Neutrophil (primary cell): ENCODE measurements at regions not wholly inside any gene's neighbourhood (a gene's known extent, or its start where the extent isn't known, plus 50 kb on each side); places are given as distances from the start of the nearest gene placed in this dataset.

ENCODE experiments used
- H3K27ac ChIP-seq: fragments of 200-600 bp; sonication (generic); 2 replicates; pipeline ENCODE4 v1.5.1; 2016; ENCODE audit warnings: mild to moderate bottlenecking, moderate library complexity
- H3K27me3 ChIP-seq: fragments of 200-600 bp; sonication (generic); 2 replicates; pipeline ENCODE4 v1.6.0; 2016; ENCODE audit warnings: mild to moderate bottlenecking
- H3K36me3 ChIP-seq: fragments of 200-600 bp; sonication (generic); 2 replicates; pipeline ENCODE4 v1.5.1; 2017
- H3K4me1 ChIP-seq, 2 experiments: fragments of 200-600 bp in 1 of 2; sonication (generic) in 1 of 2; 1 replicate in 1 of 2; 2 replicates in 1 of 2; pipeline versions ENCODE4 v1.5.1 to v1.6.1; 2013 to 2016; ENCODE audit warnings: low read depth in 1 of 2, low read length in 1 of 2, mild to moderate bottlenecking in 1 of 2, moderate library complexity in 1 of 2; ENCODE audit not compliant: control insufficient read depth in 1 of 2, insufficient read depth in 1 of 2
- H3K4me3 ChIP-seq, 2 experiments: fragments of 200-600 bp in 1 of 2; sonication (generic) in 1 of 2; 1 replicate in 1 of 2; 2 replicates in 1 of 2; pipeline ENCODE4 v1.5.1; 2013 to 2016; ENCODE audit warnings: low read depth in 1 of 2, low read length in 1 of 2, mild to moderate bottlenecking in 1 of 2, moderate library complexity in 1 of 2
- H3K9me3 ChIP-seq: fragments of 200-600 bp; sonication (generic); 2 replicates; pipeline ENCODE4 v1.5.1; 2016
- TF ChIP-seq, protein P1 (sequence below): fragments of 200-600 bp; sonication (generic); IDR thresholded peaks from 2 replicates; pipeline ENCODE4 v1.5.1; 2016; ENCODE audit warnings: antibody characterized with exemption

- Histone ChIP-seq H3K4me3 (no peak overlapping the region), H3K27ac (no peak overlapping the region), H3K9me3 (no peaks in the 10 kb centered on the region), H3K27me3 (no peaks in the 10 kb centered on the region), H3K36me3 (no peaks in the 10 kb centered on the region), H3K4me1 (no peaks in the 10 kb centered on the region)
- TF ChIP-seq, protein P1, sequence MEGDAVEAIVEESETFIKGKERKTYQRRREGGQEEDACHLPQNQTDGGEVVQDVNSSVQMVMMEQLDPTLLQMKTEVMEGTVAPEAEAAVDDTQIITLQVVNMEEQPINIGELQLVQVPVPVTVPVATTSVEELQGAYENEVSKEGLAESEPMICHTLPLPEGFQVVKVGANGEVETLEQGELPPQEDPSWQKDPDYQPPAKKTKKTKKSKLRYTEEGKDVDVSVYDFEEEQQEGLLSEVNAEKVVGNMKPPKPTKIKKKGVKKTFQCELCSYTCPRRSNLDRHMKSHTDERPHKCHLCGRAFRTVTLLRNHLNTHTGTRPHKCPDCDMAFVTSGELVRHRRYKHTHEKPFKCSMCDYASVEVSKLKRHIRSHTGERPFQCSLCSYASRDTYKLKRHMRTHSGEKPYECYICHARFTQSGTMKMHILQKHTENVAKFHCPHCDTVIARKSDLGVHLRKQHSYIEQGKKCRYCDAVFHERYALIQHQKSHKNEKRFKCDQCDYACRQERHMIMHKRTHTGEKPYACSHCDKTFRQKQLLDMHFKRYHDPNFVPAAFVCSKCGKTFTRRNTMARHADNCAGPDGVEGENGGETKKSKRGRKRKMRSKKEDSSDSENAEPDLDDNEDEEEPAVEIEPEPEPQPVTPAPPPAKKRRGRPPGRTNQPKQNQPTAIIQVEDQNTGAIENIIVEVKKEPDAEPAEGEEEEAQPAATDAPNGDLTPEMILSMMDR: no peak
These were observed 101.9 kb upstream of the TWIST2 start for GRCh38 chr2:238745997-238746396.

- Histone ChIP-seq H3K9me3 (no peaks in the 10 kb centered on the region), H3K36me3 (no peaks in the 10 kb centered on the region), H3K27ac (no peak overlapping the region), H3K4me3 (no peak overlapping the region), H3K4me1 (no peaks in the 10 kb centered on the region), H3K27me3 (no peaks in the 10 kb centered on the region)
- TF ChIP-seq, protein P1: no peak
These were observed 100.8 kb upstream of the TWIST2 start for GRCh38 chr2:238747114-238747513.

DNA sequence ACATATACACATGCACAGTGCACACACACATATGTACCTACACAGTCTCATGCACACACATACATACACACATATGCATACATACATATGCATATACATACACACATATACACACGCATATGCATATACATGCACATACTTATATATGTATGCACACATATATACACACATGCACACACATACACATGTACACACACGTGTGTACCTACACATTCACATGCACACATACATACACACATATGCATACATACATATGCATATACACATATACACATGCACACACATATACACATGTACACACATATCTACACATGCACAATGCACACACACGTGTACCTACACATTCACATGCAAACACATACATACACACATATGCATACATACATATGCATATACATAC lies 100.3 kb upstream of the TWIST2 start:
- no peaks in the 10 kb centered on the region for H3K36me3 ChIP-seq
- no peak overlapping the region for H3K4me3 ChIP-seq
- no peaks in the 10 kb centered on the region for H3K4me1 ChIP-seq
- H3K27me3 ChIP-seq: no peaks in the 10 kb centered on the region
- H3K9me3 ChIP-seq: no peaks in the 10 kb centered on the region
- TF ChIP-seq, protein P1: no peak
- no peak overlapping the region for H3K27ac ChIP-seq

DNA sequence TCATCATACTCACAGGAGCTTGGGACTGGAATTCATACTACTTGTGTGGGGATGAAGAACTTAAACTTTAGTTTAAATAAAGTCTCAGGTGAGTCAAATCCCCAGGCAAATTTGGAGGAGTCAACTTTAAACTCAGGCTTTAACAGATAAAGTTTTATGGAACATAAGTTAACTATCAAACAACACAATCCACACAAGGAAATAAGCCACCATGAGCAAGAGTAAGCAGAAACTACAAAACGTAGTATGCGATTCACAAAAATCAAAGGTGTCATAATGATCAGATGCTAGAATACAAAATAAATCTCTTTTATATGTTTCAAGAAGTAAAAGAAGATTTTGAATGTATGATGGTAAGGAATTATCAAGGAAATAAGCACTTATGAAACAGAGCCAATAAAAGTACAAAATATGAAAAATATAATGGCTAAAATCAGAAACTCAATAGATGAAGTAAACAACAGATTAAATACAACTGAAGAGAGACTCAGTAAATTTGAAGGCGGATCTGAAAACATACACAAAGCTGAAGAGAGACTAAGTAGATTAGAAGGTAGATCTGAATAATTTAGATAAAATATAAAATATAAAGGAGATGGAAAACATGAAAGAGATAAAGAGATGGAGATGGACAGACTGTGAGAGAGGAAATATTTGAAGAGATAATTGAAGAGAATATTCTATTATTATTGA lies 97.5 kb upstream of the TWIST2 start:
- Histone ChIP-seq H3K4me3 (no peak overlapping the region), H3K27ac (no peak overlapping the region), H3K4me1 (no peaks in the 10 kb centered on the region), H3K27me3 (no peaks in the 10 kb centered on the region), H3K9me3 (no peaks in the 10 kb centered on the region), H3K36me3 (no peaks in the 10 kb centered on the region)
- TF ChIP-seq, protein P1: no peak

GRCh38 chr2:238754259-238754658 lies 93.6 kb upstream of the TWIST2 start:
- TF ChIP-seq, protein P1: no peak
- Histone ChIP-seq H3K4me1 (no peaks in the 10 kb centered on the region), H3K4me3 (no peak overlapping the region), H3K36me3 (no peaks in the 10 kb centered on the region), H3K9me3 (no peaks in the 10 kb centered on the region), H3K27me3 (no peaks in the 10 kb centered on the region), H3K27ac (no peak overlapping the region)
